Epithelial cell of esophagus (primary cell): ENCODE measurements at regions not wholly inside any gene's neighbourhood (a gene's known extent, or its start where the extent isn't known, plus 50 kb on each side); places are given as distances from the start of the nearest gene placed in this dataset.

Source experiments
- DNase-seq: peaks from one replicate; pipeline ENCODE4 v3.0.0; 2010; ENCODE audit warnings: low read depth
- H3K4me3 ChIP-seq: 2 replicates; pipeline ENCODE4 v1.5.1; 2011; ENCODE audit warnings: mild to moderate bottlenecking, low read length, control low read depth
- CTCF ChIP-seq: IDR thresholded peaks from 2 replicates; pipeline ENCODE4 v1.5.1; 2011; ENCODE audit warnings: low read depth, mild to moderate bottlenecking, low read length, control low read depth, inconsistent platforms; ENCODE audit not compliant: insufficient read depth; ENCODE audit errors: missing control alignments

GRCh38 chrX:124960454-124960853 is 359.2 kb upstream of the TEX13C start:
- H3K4me3 ChIP-seq, result no peak overlapping the region
- DNase-seq, result no peak
- TF ChIP-seq CTCF, result no peak

- DNase-seq, result no peak
- no peak within 1 kb of the TSS for H3K4me3 ChIP-seq
- no peak for TF ChIP-seq CTCF
These were observed 356.0 kb upstream of the TEX13C start, which contains the start of gene TENM1 for GRCh38 chrX:124963717-124964116. Gene TENM1 (minus strand): TSS chrX:124963817.

GRCh38 chrX:124975456-124975855 is 344.2 kb upstream of the TEX13C start:
- DNase-seq, result no peak
- TF ChIP-seq CTCF, result no peak

GRCh38 chrX:124981420-124981819 is 338.3 kb upstream of the TEX13C start:
- no peak for DNase-seq
- TF ChIP-seq CTCF, result no peak
- H3K4me3 ChIP-seq, result no peak overlapping the region

More at GRCh38 chrX:124975456-124975855, 344.2 kb upstream of the TEX13C start:
- H3K4me3 ChIP-seq, result no peak overlapping the region

GRCh38 chrX:124984140-124984813 is 335.4 kb upstream of the TEX13C start:
- H3K4me3 ChIP-seq, result no peak overlapping the region
- no peak for DNase-seq
- TF ChIP-seq CTCF, result no peak

GRCh38 chrX:124986284-124986683 is 333.4 kb upstream of the TEX13C start:
- no peak for TF ChIP-seq CTCF
- no peak for DNase-seq
- H3K4me3 ChIP-seq, result no peak overlapping the region

GRCh38 chrX:124993735-124994134 is 325.9 kb upstream of the TEX13C start:
- no peak overlapping the region for H3K4me3 ChIP-seq
- no peak for DNase-seq
- TF ChIP-seq CTCF, result no peak
